HEK293 (cell line): ENCODE measurements at regions not wholly inside any gene's neighbourhood (a gene's known extent, or its start where the extent isn't known, plus 50 kb on each side); places are given as distances from the start of the nearest gene placed in this dataset.

ENCODE experiments used
- CTCF ChIA-PET: fragments of 350-600 bp; formaldehyde crosslinking; extraction: SDS; loops from one replicate; lab custom pipeline; 2021; ENCODE audit warnings: antibody characterized with exemption; lab: Yijun Ruan, JAX
- POLR2A ChIA-PET: fragments of 300-600 bp; formaldehyde crosslinking; extraction: SDS; loops from one replicate; lab custom pipeline; 2020; ENCODE audit warnings: antibody characterized with exemption, inconsistent platforms; lab: Yijun Ruan, JAX
- H3K27ac ChIP-seq: fragments of 200-500 bp; sonication (Bioruptor generic); 2 replicates; pipeline ENCODE4 v1.5.1; 2014; ENCODE audit warnings: low read depth, low read length, control low read depth, inconsistent platforms; ENCODE audit errors: extremely low read depth
- H3K36me3 ChIP-seq, 2 experiments: fragments of 200-500 bp in 1 of 2; sonication (Bioruptor generic) in 1 of 2; 1 replicate in 1 of 2; 2 replicates in 1 of 2; pipeline ENCODE4 v1.5.1; 2014 to 2017; ENCODE audit warnings: inconsistent platforms in 2 of 2, low read length in 2 of 2; ENCODE audit not compliant: control insufficient read depth in 2 of 2, insufficient read depth in 1 of 2
- H3K4me1 ChIP-seq: fragments of 200-500 bp; sonication (Bioruptor generic); 2 replicates; pipeline ENCODE4 v1.5.1; 2014; ENCODE audit warnings: mild to moderate bottlenecking, low read length, inconsistent platforms; ENCODE audit not compliant: control insufficient read depth, insufficient read depth
- H3K4me3 ChIP-seq: 2 replicates; pipeline ENCODE4 v1.5.1; 2011; ENCODE audit warnings: low read depth, mild to moderate bottlenecking, control low read depth, low read length, moderate library complexity
- H3K9me3 ChIP-seq: fragments of 200-500 bp; sonication (Bioruptor generic); 2 replicates; pipeline ENCODE4 v1.5.1; 2014; ENCODE audit warnings: low read depth, low read length, inconsistent platforms; ENCODE audit not compliant: control insufficient read depth, insufficient read depth
- AEBP2 ChIP-seq: fragments of 450-650 bp; formaldehyde crosslinking; IDR thresholded peaks from 2 replicates; pipeline ENCODE4 v1.5.1; 2016; ENCODE audit warnings: missing biosample characterization, missing genetic modification characterization, borderline replicate concordance
- GFI1B ChIP-seq: fragments of 450-650 bp; formaldehyde crosslinking; IDR thresholded peaks from 2 replicates; pipeline ENCODE4 v1.5.1; 2016; ENCODE audit warnings: missing biosample characterization, missing genetic modification characterization
- HOXD13 ChIP-seq: sonication (generic); formaldehyde crosslinking; IDR thresholded peaks from 2 replicates; pipeline ENCODE4 v1.8.0; 2022; ENCODE audit warnings: missing genetic modification reagents, borderline replicate concordance
- MYNN ChIP-seq: fragments of 450-650 bp; formaldehyde crosslinking; IDR thresholded peaks from 2 replicates; pipeline ENCODE4 v1.5.1; 2016; ENCODE audit warnings: missing biosample characterization, missing genetic modification characterization, borderline replicate concordance
- OSR2 ChIP-seq: fragments of 450-650 bp; formaldehyde crosslinking; IDR thresholded peaks from 2 replicates; pipeline ENCODE4 v1.5.1; 2016; ENCODE audit warnings: missing biosample characterization, missing genetic modification characterization
- SP2 ChIP-seq: fragments of 450-650 bp; formaldehyde crosslinking; IDR thresholded peaks from 2 replicates; pipeline ENCODE4 v1.5.1; 2016; ENCODE audit warnings: missing biosample characterization, missing genetic modification characterization
- ZBTB11 ChIP-seq: fragments of 450-650 bp; formaldehyde crosslinking; conservative IDR thresholded peaks from 2 replicates; pipeline ENCODE4 v1.5.1; 2016; ENCODE audit warnings: low read depth, missing biosample characterization, missing genetic modification characterization
- ZIC2 ChIP-seq: fragments of 450-650 bp; formaldehyde crosslinking; IDR thresholded peaks from 2 replicates; pipeline ENCODE4 v1.5.1; 2016; ENCODE audit warnings: missing biosample characterization, missing genetic modification characterization
- ZNF112 ChIP-seq: fragments of 450-650 bp; formaldehyde crosslinking; IDR thresholded peaks from 2 replicates; pipeline ENCODE4 v1.5.0; 2017; ENCODE audit warnings: missing biosample characterization, missing genetic modification characterization
- ZNF121 ChIP-seq: fragments of 450-650 bp; formaldehyde crosslinking; IDR thresholded peaks from 2 replicates; pipeline ENCODE4 v1.5.1; 2016; ENCODE audit warnings: missing biosample characterization, missing genetic modification characterization
- ZNF146 ChIP-seq: fragments of 450-650 bp; formaldehyde crosslinking; IDR thresholded peaks from 2 replicates; pipeline ENCODE4 v1.5.1; 2016; ENCODE audit warnings: missing biosample characterization, missing genetic modification characterization
- ZNF16 ChIP-seq: fragments of 450-650 bp; formaldehyde crosslinking; IDR thresholded peaks from 2 replicates; pipeline ENCODE4 v1.5.1; 2016; ENCODE audit warnings: low read depth, missing biosample characterization, missing genetic modification characterization
- ZNF2 ChIP-seq: fragments of 450-650 bp; formaldehyde crosslinking; IDR thresholded peaks from 2 replicates; pipeline ENCODE4 v1.5.1; 2016; ENCODE audit warnings: missing biosample characterization, missing genetic modification characterization
- ZNF324 ChIP-seq: fragments of 450-650 bp; formaldehyde crosslinking; IDR thresholded peaks from 2 replicates; pipeline ENCODE4 v1.5.1; 2016; ENCODE audit warnings: missing biosample characterization, missing genetic modification characterization
- ZNF366 ChIP-seq: fragments of 450-650 bp; formaldehyde crosslinking; conservative IDR thresholded peaks from 2 replicates; pipeline ENCODE4 v1.5.1; 2016; ENCODE audit warnings: missing biosample characterization, missing genetic modification characterization
- ZNF423 ChIP-seq: fragments of 450-650 bp; formaldehyde crosslinking; IDR thresholded peaks from 2 replicates; pipeline ENCODE4 v1.5.1; 2016; ENCODE audit warnings: missing biosample characterization, missing genetic modification characterization
- ZNF544 ChIP-seq: fragments of 450-650 bp; formaldehyde crosslinking; IDR thresholded peaks from 2 replicates; pipeline ENCODE4 v1.5.0; 2017; ENCODE audit warnings: missing biosample characterization, missing genetic modification characterization
- ZNF624 ChIP-seq: fragments of 450-650 bp; formaldehyde crosslinking; IDR thresholded peaks from 2 replicates; pipeline ENCODE4 v1.5.1; 2017; ENCODE audit warnings: missing biosample characterization, missing genetic modification characterization
- ZNF768 ChIP-seq: fragments of 450-650 bp; formaldehyde crosslinking; IDR thresholded peaks from 2 replicates; pipeline ENCODE4 v1.5.1; 2018; ENCODE audit warnings: missing biosample characterization, mild to moderate bottlenecking, missing genetic modification characterization
- ZNF837 ChIP-seq: fragments of 450-650 bp; formaldehyde crosslinking; IDR thresholded peaks from 2 replicates; pipeline ENCODE4 v1.5.1; 2016; ENCODE audit warnings: missing biosample characterization, missing genetic modification characterization
- ZNF843 ChIP-seq: fragments of 450-650 bp; formaldehyde crosslinking; IDR thresholded peaks from 2 replicates; pipeline ENCODE4 v1.5.1; 2016; ENCODE audit warnings: missing biosample characterization, missing genetic modification characterization
- ZSCAN18 ChIP-seq: fragments of 450-650 bp; formaldehyde crosslinking; IDR thresholded peaks from 2 replicates; pipeline ENCODE4 v1.5.1; 2016; ENCODE audit warnings: missing biosample characterization, missing genetic modification characterization
- ZSCAN23 ChIP-seq: fragments of 450-650 bp; formaldehyde crosslinking; IDR thresholded peaks from 2 replicates; pipeline ENCODE4 v1.5.1; 2016; ENCODE audit warnings: missing biosample characterization, missing genetic modification characterization
- TF ChIP-seq, protein P1 (sequence below): fragments of 450-650 bp; formaldehyde crosslinking; IDR thresholded peaks from 2 replicates; pipeline ENCODE4 v1.5.1; 2016; ENCODE audit warnings: missing biosample characterization, missing genetic modification characterization, low read depth

- TF ChIP-seq ZNF16 (tag by site-specific recombination) (no peak), ZIC2 (tag by site-specific recombination) (peak; percentile 69), ZBTB11 (no peak), MYNN (no peak), OSR2 (tag by site-specific recombination) (peak; percentile 30; the same call in 1 of the 2 replicates)
- Histone ChIP-seq H3K9me3 (no peaks in the 10 kb centered on the region), H3K36me3 (no peaks in the 10 kb centered on the region), H3K4me1 (peaks cover 15% of the 10 kb centered on the region), H3K4me3 (no peak overlapping the region), H3K27ac (no peak overlapping the region)
- POLR2A ChIA-PET: no interaction called here
- CTCF ChIA-PET: interaction anchor here (0.6 kb wide), 1 partner anchor 8 kb away, joined by 3 read pairs; no protein-coding TSS in a partner anchor
Measured at GRCh38 chr6:47146431-47147174, 104.5 kb upstream of the ADGRF1 start.

GRCh38 chr6:47145212-47145611 is 103.1 kb upstream of the ADGRF1 start:
- TF ChIP-seq SP2 (tag by site-specific recombination) (no peak), ZNF366 (tag by site-specific recombination) (no peak), ZNF146 (no peak), ZNF624 (no peak), AEBP2 (tag by site-specific recombination) (no peak), ZNF324 (tag by site-specific recombination) (no peak), ZNF121 (tag by site-specific recombination) (no peak)
- TF ChIP-seq, protein P1, sequence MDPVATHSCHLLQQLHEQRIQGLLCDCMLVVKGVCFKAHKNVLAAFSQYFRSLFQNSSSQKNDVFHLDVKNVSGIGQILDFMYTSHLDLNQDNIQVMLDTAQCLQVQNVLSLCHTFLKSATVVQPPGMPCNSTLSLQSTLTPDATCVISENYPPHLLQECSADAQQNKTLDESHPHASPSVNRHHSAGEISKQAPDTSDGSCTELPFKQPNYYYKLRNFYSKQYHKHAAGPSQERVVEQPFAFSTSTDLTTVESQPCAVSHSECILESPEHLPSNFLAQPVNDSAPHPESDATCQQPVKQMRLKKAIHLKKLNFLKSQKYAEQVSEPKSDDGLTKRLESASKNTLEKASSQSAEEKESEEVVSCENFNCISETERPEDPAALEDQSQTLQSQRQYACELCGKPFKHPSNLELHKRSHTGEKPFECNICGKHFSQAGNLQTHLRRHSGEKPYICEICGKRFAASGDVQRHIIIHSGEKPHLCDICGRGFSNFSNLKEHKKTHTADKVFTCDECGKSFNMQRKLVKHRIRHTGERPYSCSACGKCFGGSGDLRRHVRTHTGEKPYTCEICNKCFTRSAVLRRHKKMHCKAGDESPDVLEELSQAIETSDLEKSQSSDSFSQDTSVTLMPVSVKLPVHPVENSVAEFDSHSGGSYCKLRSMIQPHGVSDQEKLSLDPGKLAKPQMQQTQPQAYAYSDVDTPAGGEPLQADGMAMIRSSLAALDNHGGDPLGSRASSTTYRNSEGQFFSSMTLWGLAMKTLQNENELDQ (tag by site-specific recombination): no peak
- H3K4me3 ChIP-seq: no peak overlapping the region
- H3K27ac ChIP-seq: no peak overlapping the region
- no peaks in the 10 kb centered on the region for H3K36me3 ChIP-seq
- CTCF ChIA-PET: interaction anchor here (0.6 to 0.9 kb wide), 2 partner anchors 20 to 47 kb away, joined by 3 to 6 read pairs; no protein-coding TSS in a partner anchor
- peaks cover 15% of the 10 kb centered on the region for H3K4me1 ChIP-seq
- POLR2A ChIA-PET: no interaction called here
- H3K9me3 ChIP-seq: no peaks in the 10 kb centered on the region

GRCh38 chr6:47144306-47144705 is 102.2 kb upstream of the ADGRF1 start:
- Histone ChIP-seq H3K4me3 (no peak overlapping the region), H3K9me3 (no peaks in the 10 kb centered on the region), H3K4me1 (peaks cover 13% of the 10 kb centered on the region), H3K36me3 (no peaks in the 10 kb centered on the region), H3K27ac (no peak overlapping the region)
- CTCF ChIA-PET: no interaction called here
- POLR2A ChIA-PET: interaction anchor here (1.5 kb wide), 1 partner anchor 17 kb away, joined by 4 read pairs; no protein-coding TSS in a partner anchor
- no peak for TF ChIP-seq ZSCAN18
- no peak for TF ChIP-seq GFI1B
- no peak for TF ChIP-seq ZNF837 (tag by site-specific recombination)
- no peak for TF ChIP-seq ZNF2 (tag by site-specific recombination)
- no peak for TF ChIP-seq ZNF768 (tag by site-specific recombination)
- no peak for TF ChIP-seq HOXD13
- TF ChIP-seq ZNF423 (tag by site-specific recombination): no peak
- no peak for TF ChIP-seq ZNF112 (tag by site-specific recombination)
- no peak for TF ChIP-seq ZNF544 (tag by site-specific recombination)
- TF ChIP-seq ZSCAN23: no peak
- no peak for TF ChIP-seq ZNF843 (tag by site-specific recombination)
